AG08395 (cell line): ENCODE measurements at regions not wholly inside any gene's neighbourhood (a gene's known extent, or its start where the extent isn't known, plus 50 kb on each side); places are given as distances from the start of the nearest gene placed in this dataset.

Source experiments
- DNase-seq: peaks from one replicate; pipeline ENCODE4 v3.0.0; 2012; ENCODE audit warnings: mixed read lengths, low spot score

DNA sequence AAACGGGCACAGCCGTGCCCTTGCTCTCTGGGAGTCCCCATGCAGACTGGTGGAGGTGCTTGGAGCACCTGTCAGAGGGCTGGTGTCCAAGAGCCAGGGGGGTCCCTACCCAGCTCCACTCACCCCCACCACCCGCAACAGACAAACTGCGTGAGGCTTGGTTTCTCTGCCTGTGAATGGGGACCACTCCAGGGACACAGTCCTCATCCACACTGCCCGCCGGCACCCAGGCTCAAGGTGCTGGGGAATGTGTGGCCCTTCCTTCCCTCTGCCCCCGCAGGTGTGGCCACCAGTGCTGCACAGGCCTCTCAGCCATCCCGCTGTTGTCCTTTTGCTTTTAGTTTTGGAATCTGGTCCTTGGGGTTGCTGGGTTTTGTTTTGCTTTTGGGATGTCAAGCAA lies 136.5 kb upstream of the ZNF236 start:
- DNase-seq, result no peak

DNA sequence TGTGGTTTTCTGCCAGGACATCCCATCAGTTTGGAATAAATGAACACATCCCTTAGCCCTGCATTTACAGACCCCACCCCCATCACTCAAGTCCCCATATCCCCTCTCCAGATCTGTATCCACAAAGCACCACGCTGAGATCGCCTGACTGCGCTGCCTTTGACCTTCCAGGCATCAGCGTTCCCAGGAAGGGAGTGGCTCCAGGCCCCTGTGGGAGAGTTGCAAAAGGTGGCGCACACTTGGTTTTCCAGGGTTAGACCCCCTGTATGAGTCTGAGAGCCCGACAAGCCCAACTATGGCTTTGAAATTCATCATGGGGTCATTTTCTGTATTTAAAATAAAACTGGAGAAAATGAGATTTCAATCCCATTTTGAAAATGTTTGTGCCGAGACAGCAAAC lies 137.0 kb upstream of the ZNF236 start:
- DNase-seq, result no peak

DNA sequence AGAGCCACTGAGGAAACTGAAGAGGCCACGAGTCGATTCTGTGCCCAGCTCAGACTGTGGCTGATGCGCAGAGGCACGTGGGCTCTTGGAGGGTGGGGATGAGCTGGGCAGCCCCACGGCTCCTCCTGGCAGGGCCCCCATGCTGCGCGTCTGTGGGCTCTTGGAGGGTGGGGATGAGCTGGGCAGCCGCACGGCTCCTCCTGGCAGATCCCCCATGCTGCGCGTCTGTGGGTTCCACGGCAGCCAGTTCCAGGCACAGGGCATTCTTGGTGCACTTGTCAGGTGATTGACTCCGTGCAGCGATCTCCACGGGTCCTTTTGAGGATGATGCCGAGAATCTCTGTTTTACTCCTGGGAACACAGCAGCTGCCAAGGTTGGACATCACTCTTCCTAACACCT lies 138.1 kb upstream of the ZNF236 start:
- DNase-seq, result no peak

DNA sequence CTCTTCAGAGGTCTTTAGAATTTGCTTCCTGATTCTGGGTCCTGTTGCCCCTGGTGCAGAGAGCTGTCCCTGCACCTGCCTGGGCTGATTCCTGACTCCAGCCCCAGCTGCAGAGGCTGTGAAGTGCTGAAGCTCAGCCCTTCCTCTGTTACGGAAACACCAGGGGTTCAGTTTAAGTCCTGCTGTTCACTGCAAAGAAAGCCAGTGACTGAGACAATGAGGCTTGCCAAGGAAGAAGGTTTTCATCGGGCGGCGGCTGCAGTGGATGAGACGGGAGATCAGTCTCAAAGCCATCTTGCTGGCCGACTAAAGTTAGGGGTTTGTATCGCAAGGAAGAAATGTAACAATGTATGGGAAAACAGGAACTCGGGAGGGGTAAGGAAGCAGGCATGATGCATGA lies 142.4 kb upstream of the ZNF236 start:
- no peak for DNase-seq

DNA sequence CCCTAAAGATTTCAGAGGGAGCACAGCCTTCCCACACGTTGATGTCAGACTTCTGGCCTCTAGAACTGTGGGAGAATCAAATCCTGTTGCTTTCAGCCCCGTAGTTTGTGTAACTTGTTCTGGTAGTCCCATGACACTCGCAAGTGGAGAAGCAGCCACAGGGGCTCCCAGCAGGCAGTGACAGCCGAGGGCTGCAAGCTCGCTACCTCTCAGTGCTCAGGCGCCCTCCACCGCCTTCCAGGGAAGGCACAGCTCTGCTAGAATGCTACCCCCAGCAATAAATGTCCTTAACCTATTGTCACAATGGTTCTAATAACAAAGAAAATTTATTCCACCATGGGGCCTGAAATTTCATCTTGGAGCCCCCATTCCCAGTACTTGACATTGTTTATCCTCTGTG lies 143.1 kb upstream of the ZNF236 start:
- no peak for DNase-seq

DNA sequence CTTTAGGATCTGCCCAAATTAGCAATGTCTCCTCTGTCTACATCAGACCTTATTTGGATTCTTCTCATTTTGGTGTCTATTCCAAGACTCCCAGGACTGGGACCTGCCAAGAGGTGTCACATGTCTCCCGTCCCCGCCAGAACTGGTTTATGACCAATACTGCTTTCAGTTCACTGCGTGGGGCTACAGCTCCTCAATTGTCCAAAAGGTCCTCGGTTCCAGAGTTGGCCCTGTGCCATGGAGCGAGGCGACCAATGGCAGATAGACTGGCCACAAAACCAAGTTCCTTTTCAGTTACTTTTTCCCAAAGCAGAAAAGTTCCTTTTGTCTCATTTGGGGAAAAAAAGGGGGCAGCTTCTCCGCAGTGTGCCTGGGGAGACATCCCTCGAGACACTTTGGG lies 144.1 kb upstream of the ZNF236 start:
- DNase-seq, result no peak

DNA sequence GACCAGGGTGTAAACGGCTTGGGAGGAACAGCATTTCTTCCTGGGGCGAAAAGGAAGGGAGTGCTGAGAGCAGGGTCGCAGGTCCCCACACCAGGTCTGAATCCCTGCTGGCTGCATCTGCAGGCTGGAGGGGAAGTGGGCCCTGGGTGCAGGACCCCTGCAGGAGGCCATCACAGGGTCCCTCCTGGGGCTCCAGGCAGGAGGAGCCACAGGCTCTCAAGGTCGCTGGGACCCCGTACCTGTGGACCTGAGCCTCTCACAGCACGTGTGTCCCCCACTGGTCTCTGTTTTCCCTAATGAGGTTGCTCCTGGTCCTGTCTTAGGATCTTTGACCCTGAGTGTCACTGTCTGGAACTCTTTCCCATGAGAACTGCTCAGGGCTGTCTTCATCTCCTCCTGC lies 147.8 kb upstream of the ZNF236 start:
- DNase-seq, result no peak

DNA sequence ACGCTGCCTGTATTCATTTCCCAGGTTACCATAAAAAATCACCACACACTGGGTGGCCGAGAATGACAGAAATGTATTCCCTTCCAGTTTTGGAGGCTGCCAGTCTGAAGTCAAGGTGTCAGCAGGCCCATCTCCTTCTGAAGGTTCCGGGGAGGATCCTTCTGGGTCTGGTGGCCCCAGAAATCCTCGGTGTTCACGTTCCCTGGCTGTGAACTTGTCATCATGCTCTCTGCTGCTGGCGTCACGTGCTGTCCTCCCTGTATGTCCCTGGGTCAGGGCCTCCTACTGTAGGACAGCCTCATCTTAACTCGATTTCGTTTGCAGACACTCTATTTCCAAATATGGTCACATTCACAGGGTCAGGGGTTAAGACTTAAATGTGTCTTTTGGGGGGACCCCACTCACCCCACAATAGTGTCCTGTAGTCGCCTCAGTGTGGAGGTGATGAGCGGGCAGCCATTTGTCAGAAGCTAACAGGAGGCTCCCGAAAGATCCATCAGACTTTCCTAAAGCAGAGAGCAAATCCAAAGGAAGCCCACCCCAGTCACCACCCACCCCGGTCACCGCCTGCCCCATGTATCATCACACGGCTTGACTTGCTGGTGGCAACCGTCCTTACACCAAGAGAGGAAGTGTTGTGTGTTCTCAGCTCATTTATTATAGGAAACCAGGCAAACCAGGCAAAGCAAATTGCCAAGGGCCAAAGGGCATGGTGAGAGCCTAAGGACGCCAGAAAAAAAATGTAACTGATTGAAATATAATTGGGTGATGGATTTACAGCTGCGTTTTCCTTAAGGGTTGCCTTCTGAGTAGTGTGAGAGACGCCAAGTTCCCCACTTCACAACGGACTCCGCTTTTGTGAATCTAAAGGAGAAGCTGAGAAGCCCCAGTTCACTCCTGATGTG lies 148.8 kb upstream of the ZNF236 start:
- no peak for DNase-seq

DNA sequence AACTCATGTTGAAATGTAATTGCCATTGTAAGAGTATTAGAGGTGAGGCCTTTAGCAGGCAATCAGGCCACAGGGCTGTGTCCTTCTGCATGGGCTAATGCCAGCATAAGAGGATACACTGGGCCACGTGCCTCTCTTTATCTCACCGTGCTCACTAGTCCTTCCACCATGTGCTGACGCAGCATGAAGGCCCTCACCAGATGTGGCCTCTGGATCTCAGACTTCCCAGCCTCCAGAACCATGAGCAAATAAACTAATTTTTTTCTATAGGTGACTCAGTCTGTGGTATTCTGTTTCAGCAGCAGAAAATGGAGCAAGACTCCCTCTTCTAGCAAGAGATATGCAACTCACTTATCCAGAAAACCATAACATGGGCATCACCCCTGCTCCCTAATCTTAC lies 149.7 kb upstream of the ZNF236 start:
- no peak for DNase-seq

DNA sequence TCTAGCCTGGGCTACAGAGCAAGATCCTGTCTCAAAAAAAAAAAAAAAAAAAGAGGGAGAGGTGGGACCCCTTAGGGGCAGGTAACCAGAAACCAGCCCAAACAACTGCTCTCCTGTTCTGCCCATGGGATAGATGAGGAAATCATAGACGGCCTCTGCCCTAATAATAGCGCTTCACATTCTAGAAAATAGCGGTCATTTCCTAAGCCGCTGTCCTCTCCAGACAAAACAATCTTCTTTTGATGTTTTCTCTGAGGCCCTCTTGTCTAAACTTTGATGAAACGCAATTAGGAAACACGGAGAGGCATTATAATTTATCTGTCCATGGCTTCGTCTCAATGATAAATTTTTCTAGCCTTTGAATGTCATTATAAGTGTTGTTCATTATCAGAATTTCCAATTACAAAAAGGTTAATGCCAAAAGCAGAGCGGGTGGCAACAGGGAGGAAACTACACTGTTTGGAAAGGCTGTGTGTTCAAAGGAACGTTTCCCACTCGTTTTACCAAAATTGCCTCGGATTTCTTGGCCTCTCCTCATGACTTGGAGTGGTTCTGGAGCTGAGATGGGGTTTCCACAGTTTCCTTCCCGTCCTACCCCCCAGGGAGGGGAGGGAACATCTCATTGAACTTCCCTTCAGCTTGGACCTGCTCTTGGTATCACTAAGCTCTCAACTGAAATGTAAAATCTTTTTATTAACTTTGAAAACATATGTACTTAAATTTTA lies 151.6 kb upstream of the ZNF236 start:
- no peak for DNase-seq

DNA sequence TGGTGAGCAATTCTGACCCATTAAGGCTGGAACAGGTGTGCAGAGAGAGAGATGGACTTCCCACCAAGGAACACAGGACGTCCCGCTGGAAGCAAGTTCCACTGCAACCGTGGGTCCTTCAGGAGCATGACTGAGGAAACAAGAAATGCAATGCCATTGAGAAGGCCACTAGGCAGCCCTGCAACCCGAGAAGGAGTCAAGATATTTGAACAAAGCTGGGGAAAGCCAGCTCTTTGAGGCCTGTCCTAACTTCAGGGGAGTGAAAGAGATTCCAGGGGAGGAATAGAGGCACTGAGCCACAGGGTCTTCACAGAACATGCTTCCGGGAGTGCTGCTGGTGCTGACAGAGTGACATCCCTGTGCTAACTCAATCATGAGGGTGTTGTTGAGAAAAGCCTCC lies 153.8 kb upstream of the ZNF236 start:
- DNase-seq, result no peak

DNA sequence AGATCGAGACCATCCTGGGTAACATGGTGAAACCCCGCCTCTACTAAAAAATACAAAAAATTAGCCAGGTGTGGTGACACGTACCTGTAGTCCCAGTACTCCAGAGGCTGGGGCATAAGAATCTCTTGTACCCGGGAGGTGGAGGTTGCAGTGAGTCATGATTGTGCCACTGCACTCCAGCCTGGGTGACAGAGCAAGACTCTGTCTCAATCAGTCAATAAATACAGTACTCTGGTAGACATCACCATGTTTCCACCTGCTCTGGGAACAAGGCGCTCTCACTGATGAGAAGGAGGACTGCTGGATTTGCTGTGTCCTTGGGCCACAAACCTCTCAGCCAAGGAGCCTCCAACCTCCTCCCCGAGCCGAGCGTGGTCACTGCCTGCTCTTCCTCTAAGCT lies 154.2 kb upstream of the ZNF236 start:
- DNase-seq, result no peak

DNA sequence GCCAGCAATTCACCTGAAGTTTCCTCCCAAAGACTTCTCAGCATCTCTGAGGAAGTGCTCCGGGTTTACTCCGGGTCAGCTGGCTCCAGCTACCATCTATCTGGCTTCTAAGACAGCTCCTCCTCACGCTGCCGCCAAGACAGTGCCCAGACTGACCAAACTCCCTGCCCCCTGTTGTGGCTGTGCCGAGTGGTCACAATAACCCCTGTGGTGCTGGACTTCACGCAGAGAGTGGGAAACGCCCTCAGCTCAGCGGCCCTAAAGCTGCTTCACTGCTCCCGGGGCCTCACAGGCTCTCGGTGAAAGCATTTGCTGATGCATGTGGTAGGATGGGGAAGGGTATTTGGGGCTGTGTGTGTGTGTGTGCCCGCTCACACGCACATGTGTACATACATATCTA lies 154.8 kb upstream of the ZNF236 start:
- no peak for DNase-seq

DNA sequence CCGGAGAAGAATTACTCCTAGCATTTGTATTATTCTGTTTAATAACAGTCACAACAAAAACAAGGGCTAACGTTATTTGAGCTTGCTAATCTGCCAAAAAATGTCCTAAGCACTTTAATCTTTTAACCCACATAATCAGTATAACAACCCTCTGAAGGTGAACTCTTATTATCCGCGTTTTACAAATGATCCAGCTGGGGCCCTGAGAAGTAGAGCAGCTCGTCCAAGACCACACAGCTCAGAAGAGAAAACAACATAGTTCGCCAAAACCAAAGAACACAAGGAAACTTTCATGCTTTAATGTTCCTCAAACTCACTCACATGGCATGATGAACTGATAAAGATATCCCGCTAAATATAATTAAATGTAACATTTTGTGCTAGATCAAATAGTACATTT lies 159.7 kb upstream of the ZNF236 start:
- no peak for DNase-seq

DNA sequence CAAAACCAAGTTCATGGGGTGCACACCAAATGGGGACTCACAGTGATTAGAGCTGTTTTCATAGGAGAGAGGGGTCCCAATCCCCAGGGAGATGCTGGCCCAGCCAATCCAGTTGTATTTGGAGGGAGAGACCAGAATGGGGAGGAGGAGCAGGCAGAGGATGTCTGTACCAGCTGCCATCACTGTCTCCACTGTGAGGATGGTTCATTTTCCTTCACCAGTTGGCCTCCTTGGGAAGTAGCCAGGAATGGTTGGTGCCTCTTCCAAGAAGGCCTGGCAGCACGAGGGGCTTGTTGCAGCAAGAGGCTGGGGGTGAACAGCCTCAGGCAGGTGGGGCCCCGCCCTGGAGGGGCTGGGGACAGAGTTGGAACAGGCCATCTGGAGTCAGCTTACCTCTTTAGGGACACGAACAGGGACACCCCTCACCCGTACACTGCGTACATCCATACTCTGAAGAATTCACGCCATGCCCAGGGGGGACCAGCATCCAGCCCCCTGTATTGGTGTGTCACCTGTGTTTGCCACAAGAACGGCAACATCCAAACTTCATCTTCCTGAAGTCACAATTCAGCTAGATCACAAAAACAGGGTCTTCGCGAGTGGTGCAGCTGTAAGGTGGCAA lies 161.7 kb upstream of the ZNF236 start:
- no peak for DNase-seq

DNA sequence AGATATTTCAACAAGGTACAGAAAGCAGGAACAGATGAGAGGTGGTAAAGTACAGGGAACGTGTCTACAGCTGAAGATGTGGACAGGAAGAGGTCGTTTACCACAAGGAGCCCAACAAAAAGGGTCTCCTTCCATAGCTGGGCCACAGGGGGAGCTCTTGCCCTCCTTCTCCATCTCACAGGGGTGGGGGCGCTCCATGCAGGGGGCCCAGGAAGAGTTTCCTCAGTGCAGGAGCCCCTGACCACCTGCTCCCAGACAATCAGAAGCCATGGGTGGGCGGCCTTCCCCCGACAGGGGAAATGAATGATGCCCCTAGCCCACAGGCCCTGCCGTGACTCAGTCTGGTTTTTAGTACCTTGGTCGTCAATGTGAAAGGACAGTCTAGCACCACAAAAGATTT lies 163.6 kb upstream of the ZNF516 start:
- no peak for DNase-seq

DNA sequence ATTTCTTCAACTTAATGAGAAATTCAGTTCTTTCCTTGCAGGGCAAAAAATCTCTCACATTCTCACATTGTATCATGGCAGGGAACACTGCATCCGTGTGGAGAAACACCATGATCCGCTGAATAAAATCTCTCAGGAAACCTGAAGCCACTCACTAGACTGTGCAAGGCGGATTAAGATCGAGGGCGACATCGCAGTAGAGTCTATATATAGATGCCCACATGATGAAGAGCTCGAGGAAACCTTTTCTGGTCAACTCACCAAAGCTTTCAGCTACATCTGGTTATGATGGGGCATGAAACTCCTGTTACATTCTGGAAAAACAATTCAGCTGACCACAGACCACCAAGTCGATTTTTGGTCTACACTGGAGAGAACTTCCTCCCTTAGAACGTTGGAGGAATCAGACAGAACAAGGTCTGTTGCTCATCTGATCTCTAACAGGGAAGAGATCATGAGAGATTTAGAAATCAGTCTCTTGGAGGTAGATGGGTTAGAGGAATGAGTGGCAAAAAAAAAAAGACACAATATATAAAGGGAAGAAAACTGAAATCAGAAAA lies 162.9 kb upstream of the ZNF516 start:
- no peak for DNase-seq

DNA sequence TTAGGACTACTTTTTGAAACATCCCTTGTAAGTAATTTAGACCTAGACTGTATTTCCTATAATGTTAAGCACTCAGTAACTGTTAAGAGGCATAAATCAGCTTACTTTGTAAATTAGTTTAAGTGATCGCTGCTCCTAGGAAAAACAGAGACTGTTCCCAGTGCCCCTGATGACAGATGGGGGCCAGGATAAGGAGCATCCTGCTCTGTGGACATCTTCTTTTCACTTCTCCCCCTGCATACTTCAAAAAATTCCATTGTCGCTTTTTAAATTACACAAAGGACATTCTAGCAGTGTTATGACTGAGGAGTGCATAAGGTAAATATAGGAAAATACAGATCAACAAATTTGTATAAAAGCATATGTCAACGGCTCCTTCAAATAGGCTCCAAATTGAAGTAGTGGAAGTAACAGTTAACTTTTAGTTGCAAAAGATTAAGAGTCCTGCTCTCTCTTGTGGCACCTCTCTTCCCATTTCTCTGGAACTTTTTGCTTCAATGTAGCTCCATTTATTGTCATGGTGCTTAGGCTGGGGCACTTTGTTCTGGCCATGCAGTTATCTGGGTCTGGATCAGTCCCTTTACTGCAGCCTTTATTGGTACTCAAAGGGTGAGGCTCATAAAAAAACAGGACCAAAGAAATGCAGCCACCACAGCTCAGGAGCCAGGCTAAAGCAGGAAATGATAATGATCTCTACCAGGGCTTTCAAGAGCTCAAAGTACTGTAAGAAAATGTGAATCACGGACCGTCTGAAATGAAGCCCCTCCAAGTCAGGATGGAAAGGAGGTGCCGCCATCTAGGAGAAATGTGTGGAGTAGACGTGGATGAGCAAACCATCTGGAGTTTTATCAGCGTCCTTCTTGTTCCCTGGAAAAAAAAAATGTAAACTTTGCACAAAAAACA lies 162.1 kb upstream of the ZNF516 start:
- DNase-seq, result no peak

DNA sequence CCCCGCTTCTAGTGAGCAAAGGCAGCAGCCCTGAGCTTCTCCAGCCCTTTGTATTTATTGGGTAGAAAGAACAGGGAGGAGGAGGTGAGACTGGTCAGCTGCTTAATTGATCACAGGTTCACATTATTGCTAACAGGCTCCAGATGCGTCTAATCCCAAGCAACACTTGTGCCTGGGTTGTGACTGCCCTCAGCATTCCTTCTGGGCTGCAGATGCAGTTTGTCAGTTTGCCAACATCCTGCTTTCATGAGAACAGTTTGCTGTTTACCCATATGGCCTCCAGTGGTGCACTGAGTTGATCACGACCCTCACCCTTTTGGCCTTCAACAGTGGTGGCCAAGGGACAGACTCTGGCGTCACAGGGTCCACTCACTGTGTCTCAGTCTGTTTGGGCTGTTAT lies 159.5 kb upstream of the ZNF516 start:
- peak; percentile 24 for DNase-seq

DNA sequence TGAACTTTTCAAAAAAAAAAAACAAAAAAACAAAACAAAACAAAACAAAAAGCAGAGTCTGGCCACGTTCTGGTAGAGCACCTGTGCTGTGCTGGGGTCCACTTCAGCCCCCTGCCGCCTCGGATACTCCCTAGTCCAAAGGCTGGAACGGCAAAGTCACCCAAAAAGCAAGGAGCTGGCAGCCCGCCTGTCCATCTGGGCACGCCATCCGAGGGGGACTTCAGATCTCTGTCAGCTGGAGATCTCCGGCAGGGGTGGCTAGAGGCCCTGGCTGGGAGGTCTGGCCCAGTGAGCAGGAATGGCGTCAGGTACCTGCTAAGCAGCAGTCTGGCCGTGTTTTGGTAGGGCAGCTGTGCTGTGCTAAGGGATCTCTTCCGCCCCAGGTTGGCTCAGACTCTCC lies 152.3 kb upstream of the ZNF516 start:
- no peak for DNase-seq

DNA sequence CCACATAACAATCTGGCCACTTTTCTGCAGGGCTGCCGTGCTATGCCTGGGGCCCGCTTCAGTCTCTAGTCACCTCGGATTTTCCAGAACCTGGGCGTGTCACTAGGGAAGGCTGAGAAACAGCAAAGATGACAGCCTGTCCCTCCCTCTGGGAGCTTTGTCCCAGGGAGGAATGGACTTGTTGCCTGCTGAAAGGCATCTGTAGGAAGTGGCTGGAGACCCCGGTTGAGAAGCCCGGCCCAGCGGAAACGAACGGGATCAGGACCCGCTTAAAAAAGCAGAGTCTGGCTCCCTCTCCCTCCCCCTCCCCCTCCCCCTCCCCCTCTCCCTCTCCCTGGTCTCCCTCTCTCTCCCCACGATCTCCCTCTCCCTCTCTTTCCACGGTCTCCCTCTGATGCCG lies 149.5 kb upstream of the ZNF516 start:
- DNase-seq, result no peak

DNA sequence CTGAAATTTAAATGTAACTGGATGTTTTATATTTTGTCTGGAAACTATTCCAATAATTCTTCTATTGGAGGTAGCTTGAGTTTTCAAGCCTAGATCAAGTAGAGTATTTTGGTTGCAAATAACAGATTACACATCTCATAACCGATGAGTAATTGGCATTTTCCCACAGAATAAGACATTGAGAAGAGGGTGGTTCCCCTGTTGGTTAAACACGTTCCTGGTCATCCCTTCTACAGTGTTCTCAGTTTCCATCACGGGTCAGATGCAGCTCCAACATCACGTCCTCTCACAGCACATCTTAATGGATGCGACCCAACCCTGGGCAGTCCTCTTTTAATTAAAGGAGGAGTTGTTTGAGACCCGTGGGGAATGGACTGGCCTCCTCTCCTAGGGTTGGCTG lies 149.0 kb upstream of the ZNF516 start:
- no peak for DNase-seq
